H1 (cell line): ENCODE measurements at regions not wholly inside any gene's neighbourhood (a gene's known extent, or its start where the extent isn't known, plus 50 kb on each side); places are given as distances from the start of the nearest gene placed in this dataset.
A peak's percentile ranks its signal among the peaks of the same experiment; 100 is the strongest.

ENCODE experiments used
- CEBPB ChIP-seq: IDR thresholded peaks from 2 replicates; pipeline ENCODE4 v1.6.1; 2012; ENCODE audit warnings: low read depth, low read length
- CHD2 ChIP-seq: IDR thresholded peaks from 2 replicates; pipeline ENCODE4 v1.6.1; 2012; ENCODE audit warnings: low read length, improper control_type of control experiment
- CREB1 ChIP-seq: IDR thresholded peaks from 2 replicates; pipeline ENCODE4 v1.6.1; 2012; ENCODE audit warnings: inconsistent platforms
- EP300 ChIP-seq, 2 experiments: IDR thresholded peaks; 1 replicate in 1 of 2; 2 replicates in 1 of 2; pipeline ENCODE4 v1.6.1; 2011 to 2012; ENCODE audit warnings: low read depth in 2 of 2, low read length in 2 of 2, mild to moderate bottlenecking in 2 of 2, borderline replicate concordance in 1 of 2, inconsistent platforms in 1 of 2, moderate library complexity in 1 of 2
- HDAC6 ChIP-seq: IDR thresholded peaks from one replicate; pipeline ENCODE4 v1.7.1; 2012; ENCODE audit warnings: low read depth, mild to moderate bottlenecking, inconsistent platforms, low read length, moderate library complexity
- KDM1A ChIP-seq: fragments of 200-600, 300-600 bp; sonication (generic); IDR thresholded peaks from 2 replicates; pipeline ENCODE4 v1.7.1; 2016; ENCODE audit warnings: mild to moderate bottlenecking, low read length, borderline replicate concordance
- NRF1 ChIP-seq: IDR thresholded peaks from 2 replicates; pipeline ENCODE4 v1.6.1; 2011; ENCODE audit warnings: mild to moderate bottlenecking, low read depth, low read length, improper control_type of control experiment
- SAP30 ChIP-seq: fragments of 300-600 bp; sonication (generic); IDR thresholded peaks from 2 replicates; pipeline ENCODE4 v1.7.1; 2012; ENCODE audit warnings: low read length, moderate library complexity, mild to moderate bottlenecking, inconsistent platforms; ENCODE audit not compliant: insufficient read depth, insufficient replicate concordance
- SP1 ChIP-seq: IDR thresholded peaks from 2 replicates; pipeline ENCODE4 v1.6.1; 2011; ENCODE audit warnings: low read depth, low read length
- SP2 ChIP-seq: IDR thresholded peaks from 2 replicates; pipeline ENCODE4 v1.6.1; 2012; ENCODE audit warnings: mild to moderate bottlenecking, low read length, inconsistent platforms
- SP4 ChIP-seq: IDR thresholded peaks from 2 replicates; pipeline ENCODE4 v1.6.1; 2012; ENCODE audit warnings: low read length, inconsistent platforms
- TCF12 ChIP-seq: IDR thresholded peaks from 2 replicates; pipeline ENCODE4 v1.6.1; 2011; ENCODE audit warnings: low read depth, mild to moderate bottlenecking, low read length
- TF ChIP-seq, protein P1 (sequence below): IDR thresholded peaks from 2 replicates; pipeline ENCODE4 v1.6.1; 2012; ENCODE audit warnings: inconsistent platforms
- TF ChIP-seq, protein P2 (sequence below): IDR thresholded peaks from 2 replicates; pipeline ENCODE4 v1.6.1; 2012; ENCODE audit warnings: low read length, inconsistent platforms
- TF ChIP-seq, protein P3 (sequence below): IDR thresholded peaks from 2 replicates; pipeline ENCODE4 v1.6.1; 2012; ENCODE audit warnings: inconsistent platforms

DNA sequence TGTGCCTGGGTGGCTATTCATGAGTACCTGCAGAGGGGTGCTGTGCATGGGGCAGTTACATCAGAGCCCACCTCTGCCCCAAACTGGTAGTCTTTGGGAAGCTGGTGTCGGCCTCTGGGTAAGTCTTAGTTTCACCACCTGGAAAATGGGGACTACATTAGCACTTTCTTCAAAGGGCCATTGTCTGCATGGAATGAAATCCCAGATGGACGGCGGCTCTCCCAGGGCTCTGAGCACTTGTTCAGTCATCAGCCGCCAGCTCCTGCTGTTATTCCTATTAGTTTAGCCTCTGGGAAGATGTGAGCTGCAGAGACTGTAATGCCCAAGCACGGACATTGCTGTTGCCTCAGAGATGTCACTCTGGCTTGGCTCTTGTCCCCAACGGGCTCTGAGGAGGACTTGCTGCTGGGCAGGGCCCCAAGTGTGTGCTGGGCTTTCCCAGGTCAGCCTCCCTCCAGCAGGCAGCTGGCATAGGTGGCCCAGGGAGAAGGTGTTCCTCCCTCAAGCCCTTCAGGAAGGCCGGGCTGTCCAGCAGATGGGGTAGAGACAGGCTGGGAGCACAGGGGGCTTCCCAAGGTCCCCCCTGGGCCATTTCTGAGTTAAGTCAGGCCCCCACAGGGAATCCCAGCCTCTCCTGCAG, 268.3 kb downstream of the TFAP2C start (continued):
- TF ChIP-seq NRF1 = no peak
- TF ChIP-seq KDM1A = peak; percentile 87
- no peak for TF ChIP-seq SP4
- TF ChIP-seq SP1 = no peak
- 0 out of 2 replicates have a peak, but pooled peaks have one; percentile 62 for TF ChIP-seq TCF12
- no peak for TF ChIP-seq EP300 (IDR thresholded peaks at IDR 0.05; ENCODE audit: borderline replicate concordance in 1 of 2, low read depth in 2 of 2, low read length in 2 of 2)
- no peak for TF ChIP-seq SAP30
- TF ChIP-seq, protein P1, sequence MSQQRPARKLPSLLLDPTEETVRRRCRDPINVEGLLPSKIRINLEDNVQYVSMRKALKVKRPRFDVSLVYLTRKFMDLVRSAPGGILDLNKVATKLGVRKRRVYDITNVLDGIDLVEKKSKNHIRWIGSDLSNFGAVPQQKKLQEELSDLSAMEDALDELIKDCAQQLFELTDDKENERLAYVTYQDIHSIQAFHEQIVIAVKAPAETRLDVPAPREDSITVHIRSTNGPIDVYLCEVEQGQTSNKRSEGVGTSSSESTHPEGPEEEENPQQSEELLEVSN = no peak
- TF ChIP-seq, protein P2, sequence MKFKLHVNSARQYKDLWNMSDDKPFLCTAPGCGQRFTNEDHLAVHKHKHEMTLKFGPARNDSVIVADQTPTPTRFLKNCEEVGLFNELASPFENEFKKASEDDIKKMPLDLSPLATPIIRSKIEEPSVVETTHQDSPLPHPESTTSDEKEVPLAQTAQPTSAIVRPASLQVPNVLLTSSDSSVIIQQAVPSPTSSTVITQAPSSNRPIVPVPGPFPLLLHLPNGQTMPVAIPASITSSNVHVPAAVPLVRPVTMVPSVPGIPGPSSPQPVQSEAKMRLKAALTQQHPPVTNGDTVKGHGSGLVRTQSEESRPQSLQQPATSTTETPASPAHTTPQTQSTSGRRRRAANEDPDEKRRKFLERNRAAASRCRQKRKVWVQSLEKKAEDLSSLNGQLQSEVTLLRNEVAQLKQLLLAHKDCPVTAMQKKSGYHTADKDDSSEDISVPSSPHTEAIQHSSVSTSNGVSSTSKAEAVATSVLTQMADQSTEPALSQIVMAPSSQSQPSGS = no peak
- no peak for TF ChIP-seq CEBPB
- TF ChIP-seq, protein P3, sequence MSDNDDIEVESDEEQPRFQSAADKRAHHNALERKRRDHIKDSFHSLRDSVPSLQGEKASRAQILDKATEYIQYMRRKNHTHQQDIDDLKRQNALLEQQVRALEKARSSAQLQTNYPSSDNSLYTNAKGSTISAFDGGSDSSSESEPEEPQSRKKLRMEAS = no peak
- TF ChIP-seq SP2 = no peak
- no peak for TF ChIP-seq CHD2
- TF ChIP-seq HDAC6 = no peak
- TF ChIP-seq CREB1 = no peak
- TF ChIP-seq, all 59 proteins: peak for 3
